HG03565 (cell line): ENCODE measurements at regions not wholly inside any gene's neighbourhood (a gene's known extent, or its start where the extent isn't known, plus 50 kb on each side); places are given as distances from the start of the nearest gene placed in this dataset.

ENCODE experiments used
- ATAC-seq: cut with Tn5 transposase; IDR thresholded peaks from one replicate; pipeline ENCODE4 v1.9.1; 2021; ENCODE audit warnings: mild to moderate bottlenecking, moderate library complexity; ENCODE audit not compliant: unreplicated experiment

DNA sequence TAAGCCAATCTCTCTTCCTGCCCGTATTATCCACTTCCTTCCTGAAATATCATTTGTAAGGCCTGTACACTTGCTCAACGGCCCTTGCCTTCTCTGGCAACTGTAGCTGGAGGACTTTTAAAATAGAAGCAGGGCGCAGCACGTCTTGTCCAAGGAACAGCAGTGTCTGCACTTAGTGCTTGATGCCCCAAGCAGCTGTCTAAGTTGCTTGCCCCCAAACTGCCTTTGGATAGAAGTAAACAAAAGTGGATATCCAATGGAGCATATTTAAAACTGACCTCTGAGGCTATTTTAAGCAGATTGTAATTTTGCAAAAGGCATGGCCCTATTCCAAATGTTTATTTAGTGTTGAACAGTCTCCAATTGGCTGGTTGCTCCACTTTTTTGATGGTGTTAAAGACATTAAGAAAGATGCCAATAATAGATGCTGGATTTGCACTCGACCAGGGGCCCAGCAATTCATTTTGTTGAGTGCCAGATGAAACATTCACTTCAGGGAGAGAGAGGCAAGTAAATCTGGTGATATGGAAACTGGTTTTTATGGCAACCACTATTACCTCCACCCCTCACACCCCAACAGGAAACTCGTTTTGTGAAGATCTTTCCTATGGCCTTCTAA, 526.8 kb upstream of the TBL1XR1 start:
- no peak for ATAC-seq

DNA sequence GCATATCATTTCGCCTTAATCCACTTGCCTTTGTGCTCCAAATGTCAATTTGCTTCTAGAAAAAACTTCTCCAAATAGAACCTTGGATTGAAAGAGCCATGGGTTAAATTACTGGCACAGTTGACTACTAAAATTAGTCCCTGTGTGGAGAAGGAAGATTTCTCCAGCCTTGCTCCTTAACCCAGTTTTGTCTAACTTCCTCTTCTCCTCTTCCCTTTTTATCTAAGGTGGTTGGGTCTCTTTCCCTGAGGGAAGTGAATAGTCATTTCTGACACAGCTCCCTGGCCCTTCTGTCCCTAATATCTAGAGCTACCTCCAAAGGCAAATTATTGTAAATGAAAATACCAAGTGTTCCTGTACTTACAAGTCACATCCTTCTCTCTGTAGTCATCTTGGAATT, 527.9 kb upstream of the TBL1XR1 start:
- no peak for ATAC-seq

DNA sequence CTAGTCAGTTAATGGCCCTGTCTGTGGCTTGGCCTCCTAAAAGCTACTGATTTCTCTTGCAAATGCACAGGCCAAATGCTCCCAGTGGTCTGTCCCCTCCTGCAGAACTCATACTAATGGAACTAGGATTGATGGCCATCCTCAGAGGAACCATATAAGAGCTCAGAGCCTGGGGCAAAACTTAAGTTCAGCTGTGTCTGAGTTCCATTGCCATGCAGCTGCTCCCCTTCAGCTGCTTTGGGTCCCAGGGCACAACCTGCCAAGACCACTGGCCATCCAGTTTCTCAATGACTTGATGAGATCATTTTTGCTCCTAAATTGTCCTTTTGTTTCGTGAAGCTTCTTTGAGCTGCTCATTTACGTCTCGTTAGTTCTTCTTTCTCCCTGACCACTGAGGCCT, 529.5 kb upstream of the TBL1XR1 start:
- no peak for ATAC-seq

GRCh38 chr3:177729956-177730681, 532.8 kb upstream of the TBL1XR1 start:
- ATAC-seq, result no peak

DNA sequence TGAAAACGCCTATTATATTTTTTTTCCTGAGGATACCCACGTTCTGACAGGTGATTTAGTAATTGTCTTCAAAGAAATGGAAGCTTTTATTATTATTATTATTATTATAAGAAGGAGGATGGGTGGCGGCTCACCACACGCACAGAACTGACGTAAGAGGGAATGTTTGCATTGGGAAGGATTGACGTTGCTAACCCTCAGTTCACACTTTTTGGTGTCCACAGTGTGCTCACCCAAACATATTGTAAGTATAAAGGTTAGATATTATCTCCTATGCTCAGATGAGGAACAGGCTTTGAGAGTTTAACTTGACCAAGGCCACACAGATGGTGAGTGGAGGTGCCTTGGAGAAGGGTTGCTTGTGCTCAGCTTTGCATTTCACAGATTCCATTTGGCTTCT, 533.5 kb upstream of the TBL1XR1 start:
- no peak for ATAC-seq

DNA sequence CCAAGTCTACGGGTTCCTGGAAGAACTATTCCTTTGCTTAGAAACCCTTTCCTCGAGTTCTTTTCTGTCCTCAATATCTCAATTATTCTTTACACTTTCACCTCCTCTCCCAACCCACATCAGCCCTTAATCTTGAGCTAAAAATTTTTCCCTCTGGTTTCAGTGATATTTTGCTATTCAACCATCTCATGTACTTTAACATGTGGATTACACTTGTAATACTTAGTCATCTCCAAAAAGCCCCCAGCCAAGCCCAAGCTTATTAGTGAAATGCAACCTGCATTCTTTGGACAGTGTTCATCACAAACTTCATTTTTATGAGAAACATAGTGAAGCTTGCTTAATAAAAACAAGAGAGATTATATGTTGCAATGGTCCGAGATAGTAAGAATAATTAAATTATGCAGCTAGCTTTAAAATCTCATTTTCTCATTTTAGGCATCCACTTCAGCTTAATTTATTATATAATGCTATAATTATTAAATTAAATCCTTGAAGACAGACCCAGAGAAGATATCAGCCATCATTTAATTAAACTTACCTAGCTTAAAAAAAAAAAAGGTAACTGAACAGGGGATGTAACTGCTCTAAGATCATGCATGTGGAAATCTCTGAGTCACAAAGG, 534.5 kb upstream of the TBL1XR1 start:
- ATAC-seq, result no peak

- no peak for ATAC-seq
These were observed 536.0 kb upstream of the TBL1XR1 start for GRCh38 chr3:177733233-177733632.

- ATAC-seq, result no peak
These were observed 536.7 kb upstream of the TBL1XR1 start for GRCh38 chr3:177733936-177734335.

GRCh38 chr3:177735431-177735830, 538.1 kb upstream of the TBL1XR1 start:
- no peak for ATAC-seq

- no peak for ATAC-seq
These were observed 542.2 kb upstream of the TBL1XR1 start for GRCh38 chr3:177739461-177739860.

DNA sequence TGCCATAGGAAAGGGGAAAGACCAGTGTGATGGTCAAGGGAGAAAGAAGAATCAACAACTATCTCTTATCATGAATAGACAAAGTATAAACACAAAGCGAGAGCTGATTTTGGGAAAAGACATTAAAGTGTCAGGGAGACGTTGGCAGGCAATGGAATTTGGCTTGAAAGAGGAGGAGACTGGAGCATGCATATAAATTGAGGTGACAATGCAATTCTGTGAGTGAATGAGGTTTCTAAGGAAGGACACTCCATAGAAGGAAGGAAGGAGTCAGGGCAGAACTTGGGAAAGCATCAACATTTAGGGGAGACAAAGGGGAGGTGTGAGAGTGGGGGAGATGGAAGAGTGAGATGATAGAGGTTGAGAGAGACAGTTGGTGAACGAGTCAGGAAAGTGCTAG, 543.0 kb upstream of the TBL1XR1 start:
- no peak for ATAC-seq

DNA sequence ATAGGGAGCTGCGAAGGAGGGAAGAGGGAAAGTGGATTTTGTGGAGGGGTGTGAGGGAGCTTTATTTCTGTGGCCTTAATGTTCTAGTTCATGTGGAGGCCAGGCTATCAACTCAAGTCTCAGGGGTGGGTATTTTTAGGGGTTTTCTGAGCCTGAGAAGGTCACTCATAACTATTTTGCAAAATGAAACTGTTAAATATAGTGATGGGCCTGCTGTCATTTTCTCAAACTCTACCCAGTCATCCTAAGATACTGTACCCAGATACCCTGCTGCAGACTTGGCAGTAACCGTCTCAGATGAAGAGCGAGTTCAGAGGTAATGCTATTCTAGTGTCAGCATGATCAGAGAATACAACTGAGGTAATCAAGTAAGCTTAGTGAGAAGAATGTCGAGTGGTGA, 545.0 kb upstream of the TBL1XR1 start:
- peak; percentile 69 for ATAC-seq

DNA sequence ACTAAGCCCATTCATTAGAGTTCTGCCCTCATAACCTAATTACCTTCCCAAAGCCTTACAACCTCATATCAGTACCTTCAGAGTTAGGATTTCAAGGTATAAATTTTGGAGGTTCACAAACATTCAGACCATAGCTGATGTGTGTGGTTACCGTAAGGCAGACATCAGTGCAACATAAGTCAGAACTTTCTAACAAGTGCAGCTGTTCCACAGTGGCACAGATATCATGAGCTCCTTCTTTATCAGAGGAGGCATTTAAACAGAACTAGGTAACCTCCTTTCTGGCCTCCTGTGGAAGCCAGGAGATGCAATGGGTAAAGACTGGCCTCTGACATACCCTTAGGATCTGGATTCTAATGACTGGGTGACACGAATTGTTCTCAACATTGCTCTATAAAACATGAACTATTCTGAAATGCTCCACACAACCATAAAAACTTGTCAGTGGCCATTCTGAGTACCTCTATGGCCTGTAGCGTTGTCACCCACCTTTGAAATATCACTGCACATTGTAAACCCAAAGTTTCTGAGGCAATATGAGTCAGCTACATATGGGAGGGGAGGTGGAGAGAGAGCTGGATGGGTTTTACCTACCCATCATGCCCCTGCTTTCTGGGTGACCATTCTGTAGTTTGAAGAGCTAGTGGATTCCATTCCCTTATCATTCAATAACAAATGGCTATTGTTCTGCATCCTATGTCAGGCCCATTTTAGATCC, 546.0 kb upstream of the TBL1XR1 start:
- ATAC-seq, result no peak

DNA sequence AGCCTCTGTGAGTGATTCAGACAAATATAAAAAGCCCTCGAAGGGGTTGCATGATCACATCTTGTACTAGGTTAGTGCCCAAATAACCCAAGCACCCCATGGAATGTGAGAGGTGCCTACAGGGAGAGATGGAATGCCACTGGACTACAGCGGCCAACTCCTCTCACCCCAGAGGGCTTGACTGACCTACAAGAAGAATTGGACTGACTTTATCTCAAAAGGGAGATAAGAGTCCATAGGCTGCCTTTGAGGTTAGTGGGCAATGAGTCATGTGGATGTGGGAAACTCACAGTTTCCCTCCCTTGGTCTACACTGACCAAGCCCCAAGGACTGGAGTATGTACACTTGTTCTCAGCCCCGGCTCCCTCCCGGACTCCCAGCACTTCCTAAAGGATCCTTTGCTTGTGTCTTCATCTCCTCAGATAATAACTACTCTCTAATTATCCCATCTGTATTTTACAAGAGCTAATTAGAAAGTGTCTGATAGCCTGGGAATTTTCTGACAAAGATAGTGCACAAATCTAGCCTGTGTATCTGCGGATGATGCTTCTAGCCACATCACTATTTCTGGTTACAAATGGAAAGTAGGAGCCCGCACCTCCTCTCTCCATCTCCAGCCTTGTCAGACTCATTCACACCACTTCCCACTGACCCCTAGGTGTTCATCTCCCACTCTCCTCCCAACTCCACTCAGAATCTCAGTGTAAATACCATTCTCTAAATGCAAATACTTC, 547.8 kb upstream of the TBL1XR1 start:
- ATAC-seq, result no peak

GRCh38 chr3:177745607-177746005, 548.3 kb upstream of the TBL1XR1 start:
- no peak for ATAC-seq

- no peak for ATAC-seq
These were observed 549.2 kb upstream of the TBL1XR1 start for GRCh38 chr3:177746337-177746933.

DNA sequence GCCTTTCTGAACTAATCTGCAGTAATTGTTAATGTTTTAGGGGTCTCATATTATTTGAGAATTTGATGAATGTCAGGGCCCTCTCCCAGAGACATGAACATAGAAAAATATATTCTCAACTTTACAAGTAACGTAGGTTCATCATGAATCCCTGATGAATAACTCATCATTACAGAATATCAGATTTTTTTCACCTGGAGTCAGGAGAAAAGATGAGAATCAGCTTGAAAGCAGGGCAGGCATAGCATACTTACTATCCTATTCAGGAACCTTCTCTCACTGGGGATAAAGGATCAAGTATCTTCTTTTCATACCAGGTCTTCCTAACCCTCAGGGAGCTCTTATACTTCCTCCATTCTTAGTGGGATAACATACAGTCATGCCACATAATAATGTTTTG, 552.6 kb upstream of the TBL1XR1 start:
- ATAC-seq, result no peak

GRCh38 chr3:177750436-177750835, 553.2 kb upstream of the TBL1XR1 start:
- no peak for ATAC-seq

DNA sequence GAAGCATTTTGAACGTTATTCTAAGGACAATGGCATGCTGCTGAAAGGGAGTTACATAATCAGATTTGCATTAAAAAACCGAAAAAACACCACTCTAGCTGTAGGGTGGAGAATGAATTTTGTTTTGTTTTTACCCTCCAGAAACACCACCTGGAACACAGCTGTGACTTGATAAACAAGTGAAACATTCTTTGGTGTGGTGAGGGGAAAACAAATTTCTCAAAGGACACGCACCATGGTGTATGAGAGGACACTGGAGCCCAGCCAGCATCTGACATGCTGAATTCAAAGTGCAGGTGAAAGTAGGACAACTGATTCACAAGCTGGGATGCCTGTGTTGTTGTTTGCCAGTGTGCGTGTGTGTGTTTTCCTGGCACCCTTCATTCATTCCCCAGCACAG, 554.5 kb upstream of the TBL1XR1 start:
- no peak for ATAC-seq

GRCh38 chr3:177752831-177753230, 555.5 kb upstream of the TBL1XR1 start:
- no peak for ATAC-seq
